H9 (cell line): ENCODE measurements at regions not wholly inside any gene's neighbourhood (a gene's known extent, or its start where the extent isn't known, plus 50 kb on each side); places are given as distances from the start of the nearest gene placed in this dataset.

Experiments
- DNase-seq: peaks from one replicate; pipeline ENCODE4 v3.0.0-alpha.2; 2017
- H2AFZ ChIP-seq: one replicate; pipeline ENCODE4 v1.6.1; 2013; ENCODE audit warnings: mild to moderate bottlenecking, low read length, control low read depth, moderate library complexity
- H2AK5ac ChIP-seq: 2 replicates; pipeline ENCODE4 v1.6.1; 2013; ENCODE audit warnings: low read length, control low read depth, mixed read lengths; ENCODE audit not compliant: insufficient read length
- H2BK120ac ChIP-seq: one replicate; pipeline ENCODE4 v1.6.1; 2013; ENCODE audit warnings: low read depth, mild to moderate bottlenecking, low read length, control low read depth, inconsistent platforms; ENCODE audit not compliant: poor library complexity, severe bottlenecking
- H2BK12ac ChIP-seq: 2 replicates; pipeline ENCODE4 v1.6.1; 2013; ENCODE audit warnings: low read length, control low read depth, mixed read lengths, low read depth; ENCODE audit not compliant: insufficient read length
- H2BK15ac ChIP-seq: 2 replicates; pipeline ENCODE4 v1.6.1; 2013; ENCODE audit warnings: low read depth, low read length, control low read depth
- H2BK20ac ChIP-seq: one replicate; pipeline ENCODE4 v1.6.1; 2013; ENCODE audit warnings: low read depth, mild to moderate bottlenecking, low read length, control low read depth, inconsistent platforms; ENCODE audit not compliant: poor library complexity, severe bottlenecking
- H2BK5ac ChIP-seq: 2 replicates; pipeline ENCODE4 v1.6.1; 2013; ENCODE audit warnings: low read length, control low read depth, mixed read lengths; ENCODE audit not compliant: insufficient read length
- H3K14ac ChIP-seq: 2 replicates; pipeline ENCODE4 v1.6.1; 2013; ENCODE audit warnings: low read length, control low read depth; ENCODE audit not compliant: insufficient read depth
- H3K18ac ChIP-seq: 2 replicates; pipeline ENCODE4 v1.6.1; 2013; ENCODE audit warnings: low read depth, mild to moderate bottlenecking, mixed read lengths, low read length, control low read depth; ENCODE audit not compliant: insufficient read length
- H3K23ac ChIP-seq: 2 replicates; pipeline ENCODE4 v1.6.1; 2013; ENCODE audit warnings: low read length, control low read depth, mixed read lengths, low read depth; ENCODE audit not compliant: insufficient read length
- H3K23me2 ChIP-seq: 2 replicates; pipeline ENCODE4 v1.6.1; 2013; ENCODE audit warnings: low read depth, mild to moderate bottlenecking, mixed read lengths, low read length, control low read depth; ENCODE audit not compliant: insufficient read length, poor library complexity, severe bottlenecking
- H3K27ac ChIP-seq: 2 replicates; pipeline ENCODE4 v1.5.1; 2013; ENCODE audit warnings: low read length, control low read depth, mixed read lengths, low read depth; ENCODE audit not compliant: insufficient read length
- H3K27me3 ChIP-seq: 2 replicates; pipeline ENCODE4 v1.6.1; 2013; ENCODE audit warnings: low read length, control low read depth, inconsistent platforms; ENCODE audit not compliant: insufficient read depth
- H3K4ac ChIP-seq: 2 replicates; pipeline ENCODE4 v1.6.1; 2013; ENCODE audit warnings: low read depth, mild to moderate bottlenecking, control low read depth, inconsistent platforms, low read length, moderate library complexity
- H3K4me1 ChIP-seq: 2 replicates; pipeline ENCODE4 v1.6.1; 2013; ENCODE audit warnings: low read length, control low read depth, inconsistent platforms; ENCODE audit not compliant: insufficient read depth
- H3K4me2 ChIP-seq: 2 replicates; pipeline ENCODE4 v1.6.1; 2013; ENCODE audit warnings: low read length, control low read depth, mixed read lengths; ENCODE audit not compliant: insufficient read length, insufficient read depth
- H3K56ac ChIP-seq: 2 replicates; pipeline ENCODE4 v1.6.1; 2013; ENCODE audit warnings: low read depth, mild to moderate bottlenecking, mixed read lengths, low read length, control low read depth; ENCODE audit not compliant: insufficient read length
- H3K79me1 ChIP-seq: 2 replicates; pipeline ENCODE4 v1.6.1; 2013; ENCODE audit warnings: low read depth, mild to moderate bottlenecking, moderate library complexity, low read length, control low read depth, inconsistent platforms; ENCODE audit not compliant: insufficient read depth, poor library complexity, severe bottlenecking
- H3K79me2 ChIP-seq: 2 replicates; pipeline ENCODE4 v1.6.1; 2013; ENCODE audit warnings: low read length, control low read depth, inconsistent platforms; ENCODE audit not compliant: insufficient read depth
- H3K9ac ChIP-seq: 2 replicates; pipeline ENCODE4 v1.6.1; 2013; ENCODE audit warnings: low read length, control low read depth, mixed read lengths; ENCODE audit not compliant: insufficient read length; ENCODE audit errors: extremely low read depth
- H3K9me3 ChIP-seq: one replicate; pipeline ENCODE4 v1.6.1; 2013; ENCODE audit warnings: low read depth, low read length, inconsistent platforms; ENCODE audit not compliant: control insufficient read depth
- H3T11ph ChIP-seq: one replicate; pipeline ENCODE4 v1.6.1; 2013; ENCODE audit warnings: mild to moderate bottlenecking, low read length, control low read depth, inconsistent platforms
- H4K20me1 ChIP-seq: one replicate; pipeline ENCODE4 v1.6.1; 2013; ENCODE audit not compliant: control insufficient read depth, insufficient read length, insufficient read depth
- H4K5ac ChIP-seq: 2 replicates; pipeline ENCODE4 v1.6.1; 2013; ENCODE audit warnings: low read depth, mild to moderate bottlenecking, mixed read lengths, low read length, control low read depth; ENCODE audit not compliant: insufficient read length
- H4K8ac ChIP-seq: replicated peaks from 2 replicates; pipeline ENCODE4 v1.6.1; 2013; ENCODE audit warnings: low read length, control low read depth, mixed read lengths, low read depth; ENCODE audit not compliant: insufficient read length
- H4K91ac ChIP-seq: 2 replicates; pipeline ENCODE4 v1.6.1; 2013; ENCODE audit warnings: low read depth, mild to moderate bottlenecking, moderate library complexity, mixed read lengths, low read length, control low read depth; ENCODE audit not compliant: insufficient read length
- H3K27ac Mint-ChIP-seq, 3 experiments: 2 replicates in 2 of 3; 3 replicates in 1 of 3; pipeline ENCODE4 v1.8.0; 2020 to 2021; ENCODE audit warnings: mixed read lengths in 3 of 3, mild to moderate bottlenecking in 1 of 3, moderate library complexity in 1 of 3
- H3K27me3 Mint-ChIP-seq: 2 replicates; pipeline ENCODE4 v1.8.0; 2021; ENCODE audit warnings: low read depth, mild to moderate bottlenecking, moderate library complexity, mixed read lengths
- H3K36me3 Mint-ChIP-seq, 3 experiments: 2 replicates in 2 of 3; 3 replicates in 1 of 3; pipeline ENCODE4 v1.8.0; 2020 to 2021; ENCODE audit warnings: low read depth in 3 of 3, mixed read lengths in 3 of 3; ENCODE audit not compliant: insufficient read depth in 1 of 3
- H3K4me1 Mint-ChIP-seq, 2 experiments: 2 replicates each; pipeline ENCODE4 v1.8.0; 2020; ENCODE audit warnings: mixed read lengths in 2 of 2
- H3K4me3 Mint-ChIP-seq, 2 experiments: 2 replicates in 1 of 2; 3 replicates in 1 of 2; pipeline ENCODE4 v1.8.0; 2020 to 2021; ENCODE audit warnings: mild to moderate bottlenecking in 2 of 2, mixed read lengths in 2 of 2, moderate library complexity in 1 of 2
- H3K9me3 Mint-ChIP-seq, 2 experiments: 2 replicates in 1 of 2; 3 replicates in 1 of 2; pipeline ENCODE4 v1.8.0; 2020; ENCODE audit warnings: mild to moderate bottlenecking in 2 of 2, mixed read lengths in 2 of 2, moderate library complexity in 1 of 2
- CTCF ChIP-seq: fragments of 200-600 bp; sonication (generic); conservative IDR thresholded peaks from 3 replicates; pipeline ENCODE4 v1.8.0; 2021; ENCODE audit warnings: antibody characterized with exemption, mild to moderate bottlenecking
- WGBS: extraction: QIAGEN DNeasy Blood & Tissue Kit; methylation state at CpG from one replicate; pipeline ENCODE4 v1.1.7; 2013; ENCODE audit warnings: missing lambda C conversion rate, low lambda C conversion rate, mixed read lengths; ENCODE audit not compliant: insufficient read length; ENCODE audit errors: extremely low coverage; 5-methylcytosine and 5-hydroxymethylcytosine counted together

GRCh38 chr2:12236136-12236844, 480.4 kb upstream of the TRIB2 start:
- no peak overlapping the region for H2BK12ac ChIP-seq
- no peak overlapping the region for H3K4me2 ChIP-seq
- Mint-ChIP-seq H3K4me1 (no peaks in the 10 kb centered on the region), H3K4me3 (no peak overlapping the region), H3K36me3 (no peaks in the 10 kb centered on the region), H3K27me3 (no peaks in the 10 kb centered on the region), H3K27ac (no peak overlapping the region), H3K9me3 (no peaks in the 10 kb centered on the region)
- H3K27ac ChIP-seq: no peak overlapping the region
- no peak overlapping the region for H2BK20ac ChIP-seq
- H3K18ac ChIP-seq: no peak overlapping the region
- no CpG with 5 or more reads among the region's 4 CpGs for WGBS
- no peak for DNase-seq
- H3T11ph ChIP-seq: no peak overlapping the region
- H2BK15ac ChIP-seq: no peak overlapping the region
- no peak overlapping the region for H2AFZ ChIP-seq
- no peaks in the 10 kb centered on the region for H3K79me1 ChIP-seq
- no peak overlapping the region for H2BK5ac ChIP-seq
- TF ChIP-seq CTCF: no peak
- no peak overlapping the region for H4K8ac ChIP-seq
- H3K9me3 ChIP-seq: no peaks in the 10 kb centered on the region
- no peak overlapping the region for H3K56ac ChIP-seq
- no peak overlapping the region for H3K4ac ChIP-seq
- H3K9ac ChIP-seq: no peak overlapping the region
- no peak overlapping the region for H3K23ac ChIP-seq
- H2BK120ac ChIP-seq: no peak overlapping the region
- H3K27me3 ChIP-seq: no peaks in the 10 kb centered on the region
- H2AK5ac ChIP-seq: no peak overlapping the region
- no peak overlapping the region for H4K5ac ChIP-seq
- H3K4me1 ChIP-seq: no peaks in the 10 kb centered on the region
- no peaks in the 10 kb centered on the region for H4K20me1 ChIP-seq
- H3K23me2 ChIP-seq: no peaks in the 10 kb centered on the region
- H4K91ac ChIP-seq: no peak overlapping the region
- no peaks in the 10 kb centered on the region for H3K79me2 ChIP-seq
- no peak overlapping the region for H3K14ac ChIP-seq
